ENCODE measurements at regions not wholly inside any gene's neighbourhood (a gene's known extent, or its start where the extent isn't known, plus 50 kb on each side); places are given as distances from the start of the nearest gene placed in this dataset.
"Not testable (repeated sequence)": the region's sequence is repeated elsewhere in the genome, so short reads cannot be mapped to it uniquely, and the experiment has no call there.

- no peak overlapping the region for H3K4me3 ChIP-seq (ENCODE audit: low read depth, low read length)
- H3K27me3 ChIP-seq (ENCODE audit: control insufficient read depth, insufficient read depth, low read length): no peaks in the 10 kb centered on the region
- H3K36me3 ChIP-seq (ENCODE audit: control insufficient read depth, insufficient read depth, low read length): no peaks in the 10 kb centered on the region
- no peak for DNase-seq (ENCODE audit: low read depth)
- TF ChIP-seq, protein P1, sequence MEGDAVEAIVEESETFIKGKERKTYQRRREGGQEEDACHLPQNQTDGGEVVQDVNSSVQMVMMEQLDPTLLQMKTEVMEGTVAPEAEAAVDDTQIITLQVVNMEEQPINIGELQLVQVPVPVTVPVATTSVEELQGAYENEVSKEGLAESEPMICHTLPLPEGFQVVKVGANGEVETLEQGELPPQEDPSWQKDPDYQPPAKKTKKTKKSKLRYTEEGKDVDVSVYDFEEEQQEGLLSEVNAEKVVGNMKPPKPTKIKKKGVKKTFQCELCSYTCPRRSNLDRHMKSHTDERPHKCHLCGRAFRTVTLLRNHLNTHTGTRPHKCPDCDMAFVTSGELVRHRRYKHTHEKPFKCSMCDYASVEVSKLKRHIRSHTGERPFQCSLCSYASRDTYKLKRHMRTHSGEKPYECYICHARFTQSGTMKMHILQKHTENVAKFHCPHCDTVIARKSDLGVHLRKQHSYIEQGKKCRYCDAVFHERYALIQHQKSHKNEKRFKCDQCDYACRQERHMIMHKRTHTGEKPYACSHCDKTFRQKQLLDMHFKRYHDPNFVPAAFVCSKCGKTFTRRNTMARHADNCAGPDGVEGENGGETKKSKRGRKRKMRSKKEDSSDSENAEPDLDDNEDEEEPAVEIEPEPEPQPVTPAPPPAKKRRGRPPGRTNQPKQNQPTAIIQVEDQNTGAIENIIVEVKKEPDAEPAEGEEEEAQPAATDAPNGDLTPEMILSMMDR (IDR thresholded peaks at IDR 0.05; ENCODE audit: insufficient read depth, low read length, poor library complexity, severe bottlenecking): no peak
These were observed 99.8 kb upstream of the PLEKHG1 start for GRCh38 chr6:150499882-150500312.

DNA sequence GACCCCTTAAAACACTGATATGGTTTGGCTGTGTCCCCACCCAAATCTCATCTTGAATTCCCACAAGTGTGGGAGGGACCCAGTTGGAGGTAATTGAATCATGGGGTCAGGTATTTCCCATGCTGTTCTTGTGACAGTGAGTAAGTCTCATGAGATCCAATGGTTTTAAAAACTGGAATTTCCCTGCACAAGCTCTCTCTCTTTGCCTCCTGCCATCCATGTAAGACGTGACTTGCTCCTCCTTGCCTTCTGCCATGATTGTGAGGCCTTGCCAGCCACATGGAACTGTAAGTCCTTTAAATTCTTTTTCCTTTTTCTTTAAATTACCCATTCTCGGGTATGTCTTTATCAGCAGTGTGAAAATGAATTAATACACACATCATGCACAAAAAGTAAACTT, 99.1 kb upstream of the PLEKHG1 start:
- not testable (repeated sequence) for H3K4me3 ChIP-seq (ENCODE audit: low read depth, low read length); H3K27me3 ChIP-seq (ENCODE audit: control insufficient read depth, insufficient read depth, low read length); DNase-seq (ENCODE audit: low read depth); H3K36me3 ChIP-seq (ENCODE audit: control insufficient read depth, insufficient read depth, low read length)

DNA sequence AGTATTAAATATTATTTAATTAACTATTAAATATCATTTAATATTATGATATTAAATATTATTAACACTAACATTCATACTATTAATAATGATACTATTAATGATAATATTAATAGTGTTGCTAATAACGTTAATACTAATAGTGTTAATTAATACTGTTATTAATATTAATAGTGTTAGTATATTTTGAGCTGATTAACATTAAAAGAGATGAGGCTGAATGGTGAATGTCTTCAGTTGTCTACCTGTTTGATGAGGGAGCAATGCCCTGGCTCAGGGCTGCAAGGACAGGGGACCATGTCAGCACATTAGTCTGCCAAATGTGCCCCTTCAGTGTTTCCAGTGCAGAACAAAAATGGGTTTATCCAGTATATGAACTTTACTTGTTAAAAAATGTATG, 96.6 kb upstream of the PLEKHG1 start:
- DNase-seq (ENCODE audit: low read depth): no peak
- Histone ChIP-seq H3K4me3 (ENCODE audit: low read depth, low read length) (no peak overlapping the region), H3K36me3 (ENCODE audit: control insufficient read depth, insufficient read depth, low read length) (no peaks in the 10 kb centered on the region), H3K27me3 (ENCODE audit: control insufficient read depth, insufficient read depth, low read length) (no peaks in the 10 kb centered on the region)
- TF ChIP-seq, protein P1 (IDR thresholded peaks at IDR 0.05; ENCODE audit: insufficient read depth, low read length, poor library complexity, severe bottlenecking): no peak

DNA sequence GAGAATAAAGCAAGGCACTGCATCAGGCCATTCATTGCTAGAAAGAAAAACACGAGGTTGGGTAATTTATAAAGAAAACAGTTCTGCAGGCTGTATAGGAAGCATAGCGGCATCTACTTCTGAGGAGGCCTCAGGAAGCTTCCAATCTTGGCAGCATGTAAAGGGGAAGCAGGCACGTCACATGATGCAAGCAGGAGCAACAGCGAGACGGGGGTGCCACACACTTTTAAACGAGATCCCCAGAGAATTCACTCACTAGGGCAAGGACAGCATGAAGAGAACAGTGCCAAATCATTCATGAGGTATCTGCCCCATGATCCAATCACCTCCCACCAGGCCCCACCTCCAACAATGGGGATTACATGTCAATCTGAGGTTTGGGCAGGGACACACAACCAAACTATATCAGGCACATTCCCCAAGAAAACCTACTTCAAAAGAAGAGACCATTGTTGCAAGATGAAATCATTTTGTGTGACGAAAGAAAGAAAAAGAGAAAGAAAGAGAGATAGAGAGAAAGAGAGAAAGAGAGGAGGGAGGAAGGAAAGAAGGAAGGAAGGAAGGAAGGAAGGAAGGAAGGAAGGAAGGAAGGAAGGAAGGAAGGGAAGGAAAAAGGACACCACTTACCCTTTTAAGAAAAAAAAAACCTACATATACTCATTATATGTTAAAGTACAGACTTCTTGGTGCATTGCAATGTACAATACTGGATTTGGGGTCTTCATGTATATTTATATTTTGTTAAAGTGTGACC, 95.9 kb upstream of the PLEKHG1 start:
- no peak overlapping the region for H3K4me3 ChIP-seq (ENCODE audit: low read depth, low read length)
- H3K36me3 ChIP-seq (ENCODE audit: control insufficient read depth, insufficient read depth, low read length): no peaks in the 10 kb centered on the region
- TF ChIP-seq, protein P1 (IDR thresholded peaks at IDR 0.05; ENCODE audit: insufficient read depth, low read length, poor library complexity, severe bottlenecking): no peak
- H3K27me3 ChIP-seq (ENCODE audit: control insufficient read depth, insufficient read depth, low read length): no peaks in the 10 kb centered on the region
- no peak for DNase-seq (ENCODE audit: low read depth)

DNA sequence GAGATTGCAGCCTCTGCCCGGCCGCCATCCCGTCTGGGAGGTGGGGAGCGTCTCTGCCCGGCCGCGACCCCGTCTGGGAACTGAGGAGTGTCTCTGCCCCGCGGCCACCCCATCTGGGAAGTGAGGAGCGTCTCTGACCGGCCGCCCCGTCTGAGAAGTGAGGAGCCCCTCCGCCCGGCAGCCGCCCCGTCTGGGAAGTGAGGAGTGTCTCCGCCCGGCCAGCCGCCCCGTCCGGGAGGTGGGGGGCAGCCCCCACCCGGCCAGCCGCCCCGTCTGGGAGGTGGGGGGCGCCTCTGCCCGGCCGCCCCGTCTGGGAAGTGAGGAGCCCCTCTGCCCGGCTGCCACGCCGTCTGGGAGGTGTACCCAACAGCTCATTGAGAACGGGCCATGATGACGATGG, 92.3 kb upstream of the PLEKHG1 start:
- H3K36me3 ChIP-seq (ENCODE audit: control insufficient read depth, insufficient read depth, low read length); H3K27me3 ChIP-seq (ENCODE audit: control insufficient read depth, insufficient read depth, low read length); H3K4me3 ChIP-seq (ENCODE audit: low read depth, low read length): not testable (repeated sequence)

DNA sequence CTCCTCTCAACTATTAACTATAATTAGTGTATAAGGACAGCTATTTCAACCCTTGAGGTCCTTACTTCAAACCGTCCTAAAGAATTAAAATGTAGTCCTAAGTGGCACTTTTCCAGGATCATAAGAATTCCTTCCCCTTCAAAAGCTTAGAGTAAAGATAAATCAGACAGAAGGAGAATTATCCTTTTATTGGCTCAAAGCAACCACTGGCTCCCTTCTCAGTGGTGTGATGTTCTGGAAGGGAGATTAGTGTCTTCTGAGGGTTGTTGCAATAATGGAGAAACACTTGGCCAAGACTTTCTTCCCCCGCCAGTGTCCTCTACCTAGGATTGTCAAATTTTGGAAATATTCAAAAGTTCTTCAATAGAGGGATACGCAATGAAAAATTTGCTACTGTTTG, 89.1 kb upstream of the PLEKHG1 start:
- no peak for DNase-seq (ENCODE audit: low read depth)
- TF ChIP-seq, protein P1 (IDR thresholded peaks at IDR 0.05; ENCODE audit: insufficient read depth, low read length, poor library complexity, severe bottlenecking): no peak
- Histone ChIP-seq H3K4me3 (ENCODE audit: low read depth, low read length) (no peak overlapping the region), H3K36me3 (ENCODE audit: control insufficient read depth, insufficient read depth, low read length) (no peaks in the 10 kb centered on the region), H3K27me3 (ENCODE audit: control insufficient read depth, insufficient read depth, low read length) (no peaks in the 10 kb centered on the region)

More for the DNA sequence above, 92.3 kb upstream of the PLEKHG1 start:
- not testable (repeated sequence) for DNase-seq (ENCODE audit: low read depth)

DNA sequence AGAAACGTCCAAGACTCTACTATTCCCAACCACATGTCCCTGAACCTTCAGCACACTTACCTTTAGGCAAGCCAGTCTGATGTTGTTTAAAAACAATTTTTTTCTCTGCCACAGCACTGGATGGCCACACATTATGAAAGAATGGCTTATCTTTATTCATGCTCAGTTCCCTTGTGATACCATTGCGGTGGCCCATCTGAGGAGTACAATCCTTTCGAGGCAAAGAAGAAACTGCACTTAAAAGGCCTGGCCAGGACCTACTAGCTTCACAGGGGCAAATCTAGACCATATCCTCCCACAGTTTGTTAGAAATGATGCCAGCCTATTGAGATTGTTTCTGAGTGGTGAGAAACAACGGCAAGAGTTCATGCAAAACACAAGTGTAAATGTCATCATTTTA, 88.4 kb upstream of the PLEKHG1 start:
- TF ChIP-seq, protein P1 (IDR thresholded peaks at IDR 0.05; ENCODE audit: insufficient read depth, low read length, poor library complexity, severe bottlenecking): no peak
- no peak for DNase-seq (ENCODE audit: low read depth)
- no peaks in the 10 kb centered on the region for H3K36me3 ChIP-seq (ENCODE audit: control insufficient read depth, insufficient read depth, low read length)
- no peaks in the 10 kb centered on the region for H3K27me3 ChIP-seq (ENCODE audit: control insufficient read depth, insufficient read depth, low read length)
- H3K4me3 ChIP-seq (ENCODE audit: low read depth, low read length): no peak overlapping the region
